ENCODE measurements at regions not wholly inside any gene's neighbourhood (a gene's known extent, or its start where the extent isn't known, plus 50 kb on each side); places are given as distances from the start of the nearest gene placed in this dataset.
"Not testable (repeated sequence)": the region's sequence is repeated elsewhere in the genome, so short reads cannot be mapped to it uniquely, and the experiment has no call there.

GRCh38 chrX:5289949-5290348 is 938.7 kb downstream of the NLGN4X start:
- not testable (repeated sequence) for DNase-seq

- DNase-seq: no peak
Measured at GRCh38 chrX:5278908-5279307, 949.8 kb downstream of the NLGN4X start.

GRCh38 chrX:5265324-5265850 is 963.3 kb downstream of the NLGN4X start:
- DNase-seq: no peak

- DNase-seq: no peak
Measured at GRCh38 chrX:5250106-5250505, 978.6 kb downstream of the NLGN4X start.

- DNase-seq: no peak
Measured at GRCh38 chrX:5242091-5242790, 986.4 kb downstream of the NLGN4X start.

GRCh38 chrX:5236749-5237148 is 991.9 kb downstream of the NLGN4X start:
- DNase-seq: no peak

- peak; percentile 4 to 60 for DNase-seq
Measured at GRCh38 chrX:5236096-5236495, 992.6 kb downstream of the NLGN4X start.

GRCh38 chrX:5233830-5234229 is 994.8 kb downstream of the NLGN4X start:
- DNase-seq: no peak

- no peak for DNase-seq
Measured at GRCh38 chrX:5220421-5220820, 1008.2 kb downstream of the NLGN4X start.

GRCh38 chrX:5194806-5195205 is 1033.9 kb downstream of the NLGN4X start:
- no peak for DNase-seq

- no peak for DNase-seq
Measured at GRCh38 chrX:5180135-5180741, 1048.4 kb downstream of the NLGN4X start.

- no peak for DNase-seq
Measured at GRCh38 chrX:5176766-5177165, 1051.9 kb downstream of the NLGN4X start.

GRCh38 chrX:5163663-5164062 is 1065.0 kb downstream of the NLGN4X start:
- no peak for DNase-seq

- no peak for DNase-seq
Measured at GRCh38 chrX:5155301-5155700, 1073.4 kb downstream of the NLGN4X start.

GRCh38 chrX:5145957-5146356 is 1082.7 kb downstream of the NLGN4X start:
- DNase-seq: no peak

- DNase-seq: no peak
Measured at GRCh38 chrX:5142644-5143043, 1086.0 kb downstream of the NLGN4X start.

- no peak for DNase-seq
Measured at GRCh38 chrX:5122181-5122678, 1106.4 kb downstream of the NLGN4X start.

GRCh38 chrX:5117816-5118215 is 1110.9 kb downstream of the NLGN4X start:
- peak in 1 of 2 experiments; percentile 16 for DNase-seq

GRCh38 chrX:5113128-5113527 is 1115.5 kb downstream of the NLGN4X start:
- peak; percentile 8 to 39 for DNase-seq

- DNase-seq: no peak
Measured at GRCh38 chrX:5100004-5100403, 1128.7 kb downstream of the NLGN4X start.

GRCh38 chrX:5086388-5086787 is 1142.3 kb downstream of the NLGN4X start:
- DNase-seq: no peak

- DNase-seq: no peak
Measured at GRCh38 chrX:5084279-5084678, 1144.4 kb downstream of the NLGN4X start.

GRCh38 chrX:5082705-5083104 is 1146.0 kb downstream of the NLGN4X start:
- DNase-seq: no peak

GRCh38 chrX:5080791-5081190 is 1147.9 kb downstream of the NLGN4X start:
- no peak for DNase-seq
